Right lobe of liver (tissue), 4 donors: ENCODE measurements at regions not wholly inside any gene's neighbourhood (a gene's known extent, or its start where the extent isn't known, plus 50 kb on each side); places are given as distances from the start of the nearest gene placed in this dataset.

Source experiments
- POLR2A ChIP-seq: fragments of 450-650 bp; IDR thresholded peaks from one replicate; pipeline ENCODE4 v1.6.1; 2017; ENCODE audit warnings: antibody characterized with exemption, mild to moderate bottlenecking
- TF ChIP-seq, protein P1 (sequence below), 4 donors: fragments of 200-600 bp in 3 of 4; fragments of 450-650 bp in 1 of 4; IDR thresholded peaks; one replicate each; pipeline versions ENCODE4 v1.5.1 to v1.8.0; 2016 to 2022; ENCODE audit warnings: antibody characterized with exemption in 4 of 4, mild to moderate bottlenecking in 2 of 4
- donor health status: DM: no; HTN: no; CAD: no.
- donor health status: DM: no; HTN: no; CAD: no.
- donor health status: DM: no; HTN: yes; CAD: no.

DNA sequence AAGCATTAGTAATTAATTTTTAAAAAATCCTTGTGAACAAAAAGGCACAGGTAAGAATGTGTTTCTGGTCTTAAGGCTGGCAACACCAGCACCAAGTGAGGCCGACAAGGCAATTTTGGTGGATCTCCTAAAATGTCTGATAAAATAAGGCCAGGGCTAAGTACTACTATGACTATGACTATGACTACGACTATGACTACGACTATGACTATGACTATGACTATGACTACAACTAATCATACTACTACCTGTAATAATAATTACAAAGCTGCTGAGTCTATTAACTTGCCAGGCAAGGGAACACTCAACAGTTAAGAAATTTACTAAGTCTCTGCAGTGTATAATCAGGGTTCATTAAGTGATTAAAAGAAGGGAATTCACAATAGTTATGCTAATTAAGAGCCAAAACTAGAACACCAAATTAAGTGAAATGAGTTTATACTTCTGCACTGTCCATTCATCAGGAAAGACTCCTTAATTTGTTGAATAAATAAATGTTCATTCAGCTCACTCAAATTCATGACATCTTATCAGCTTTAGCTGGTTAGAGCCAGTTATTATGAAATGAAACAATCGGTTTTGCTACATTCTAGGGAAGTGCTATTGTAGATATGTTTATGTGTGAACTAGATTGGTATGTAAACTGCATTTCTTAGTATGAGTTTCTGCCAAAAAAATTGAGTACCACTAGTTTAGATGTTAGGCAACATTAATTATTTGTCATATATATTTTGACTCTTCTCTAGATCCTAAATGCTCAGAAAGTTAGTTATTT, 1626.2 kb upstream of the PCDH20 start:
- TF ChIP-seq, protein P1, sequence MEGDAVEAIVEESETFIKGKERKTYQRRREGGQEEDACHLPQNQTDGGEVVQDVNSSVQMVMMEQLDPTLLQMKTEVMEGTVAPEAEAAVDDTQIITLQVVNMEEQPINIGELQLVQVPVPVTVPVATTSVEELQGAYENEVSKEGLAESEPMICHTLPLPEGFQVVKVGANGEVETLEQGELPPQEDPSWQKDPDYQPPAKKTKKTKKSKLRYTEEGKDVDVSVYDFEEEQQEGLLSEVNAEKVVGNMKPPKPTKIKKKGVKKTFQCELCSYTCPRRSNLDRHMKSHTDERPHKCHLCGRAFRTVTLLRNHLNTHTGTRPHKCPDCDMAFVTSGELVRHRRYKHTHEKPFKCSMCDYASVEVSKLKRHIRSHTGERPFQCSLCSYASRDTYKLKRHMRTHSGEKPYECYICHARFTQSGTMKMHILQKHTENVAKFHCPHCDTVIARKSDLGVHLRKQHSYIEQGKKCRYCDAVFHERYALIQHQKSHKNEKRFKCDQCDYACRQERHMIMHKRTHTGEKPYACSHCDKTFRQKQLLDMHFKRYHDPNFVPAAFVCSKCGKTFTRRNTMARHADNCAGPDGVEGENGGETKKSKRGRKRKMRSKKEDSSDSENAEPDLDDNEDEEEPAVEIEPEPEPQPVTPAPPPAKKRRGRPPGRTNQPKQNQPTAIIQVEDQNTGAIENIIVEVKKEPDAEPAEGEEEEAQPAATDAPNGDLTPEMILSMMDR (IDR thresholded peaks at IDR 0.05) = no peak
- no peak for TF ChIP-seq POLR2A
